ENCODE measurements at regions not wholly inside any gene's neighbourhood (a gene's known extent, or its start where the extent isn't known, plus 50 kb on each side); places are given as distances from the start of the nearest gene placed in this dataset.

DNA sequence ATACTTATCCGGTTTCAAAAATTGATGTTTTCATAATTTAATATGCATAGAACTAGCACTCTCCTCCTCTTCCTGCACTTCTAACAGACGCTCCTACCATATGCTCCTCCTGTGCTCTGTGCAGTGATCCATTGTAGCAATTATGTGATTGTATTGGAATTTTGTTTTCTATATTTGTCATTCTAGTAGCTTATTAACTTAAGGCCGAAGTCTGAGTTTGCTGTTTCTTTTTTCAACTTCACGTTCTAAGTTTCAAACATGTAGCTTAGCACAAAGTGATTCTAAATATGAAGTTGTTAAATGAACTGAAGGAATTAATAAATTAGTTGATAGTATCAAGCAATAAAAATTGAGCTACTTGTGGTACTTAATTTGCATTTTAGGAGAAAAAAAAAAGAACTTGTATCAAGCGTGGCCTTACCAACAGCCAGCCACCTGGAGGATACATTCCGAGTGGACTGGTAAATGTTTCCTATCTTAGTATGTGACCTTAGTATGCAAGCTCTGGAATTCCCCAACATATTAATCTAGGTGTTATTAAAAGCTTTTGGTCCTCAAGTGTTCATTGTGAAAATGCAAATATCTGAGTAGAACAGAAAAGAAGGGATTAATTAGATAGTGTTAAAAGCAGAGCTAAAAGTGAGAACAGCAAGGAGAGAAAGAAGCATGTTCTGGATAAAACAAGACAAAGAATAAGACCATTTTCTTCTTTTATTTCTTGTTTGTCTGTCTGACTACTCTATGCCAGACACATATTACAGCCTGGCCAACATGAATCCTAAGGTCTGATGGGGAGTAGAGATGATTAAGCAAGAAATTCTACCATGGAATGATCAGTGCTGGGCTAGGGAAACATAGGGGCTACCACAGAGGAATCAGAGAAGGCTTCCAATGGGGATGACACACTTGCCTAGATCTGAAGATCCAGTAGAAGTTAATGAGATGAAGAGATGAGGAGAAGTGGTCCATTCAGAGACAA lies 290.4 kb upstream of the MON1B start:
- H3K27ac Mint-ChIP-seq, result no peak overlapping the region
- no peaks in the 10 kb centered on the region for H3K36me3 Mint-ChIP-seq
- H3K4me1 Mint-ChIP-seq, result no peaks in the 10 kb centered on the region
- H3K4me3 Mint-ChIP-seq, result no peak overlapping the region
- POLR2A ChIA-PET, result no interaction called here
- peaks cover 0 to 14% (median 0%) of the 10 kb centered on the region in 9 donors for H3K9me3 Mint-ChIP-seq
- ATAC-seq, result no peak
- no peak for DNase-seq
- no peaks in the 10 kb centered on the region for H3K27me3 Mint-ChIP-seq

DNA sequence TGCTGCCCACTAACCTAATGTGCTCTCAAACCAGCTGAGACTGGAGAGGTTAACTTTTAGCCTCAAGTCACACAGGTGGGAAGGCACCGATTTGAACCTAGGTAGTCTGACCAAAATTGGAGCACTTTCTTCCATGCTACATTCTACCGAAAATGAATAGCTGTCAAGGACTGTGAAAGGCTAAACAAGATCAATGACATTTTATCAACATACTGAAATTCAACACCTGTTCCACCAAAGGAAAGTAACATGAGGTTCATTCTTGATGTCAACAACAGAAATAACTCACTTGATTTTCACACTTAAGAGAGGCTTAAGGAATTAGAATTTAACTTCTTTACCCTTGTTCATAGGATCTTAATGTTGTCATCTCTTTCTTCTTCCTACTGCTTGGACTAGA lies 284.4 kb upstream of the MON1B start:
- H3K4me1 Mint-ChIP-seq, result no peaks in the 10 kb centered on the region
- DNase-seq, result no peak
- H3K4me3 Mint-ChIP-seq, result no peak overlapping the region
- ATAC-seq, result no peak
- H3K27ac Mint-ChIP-seq, result no peak overlapping the region
- POLR2A ChIA-PET, result no interaction called here
- H3K36me3 Mint-ChIP-seq, result no peaks in the 10 kb centered on the region
- H3K27me3 Mint-ChIP-seq, result no peaks in the 10 kb centered on the region
- H3K9me3 Mint-ChIP-seq, result peaks cover 0 to 2% (median 0%) of the 10 kb centered on the region in 9 donors

DNA sequence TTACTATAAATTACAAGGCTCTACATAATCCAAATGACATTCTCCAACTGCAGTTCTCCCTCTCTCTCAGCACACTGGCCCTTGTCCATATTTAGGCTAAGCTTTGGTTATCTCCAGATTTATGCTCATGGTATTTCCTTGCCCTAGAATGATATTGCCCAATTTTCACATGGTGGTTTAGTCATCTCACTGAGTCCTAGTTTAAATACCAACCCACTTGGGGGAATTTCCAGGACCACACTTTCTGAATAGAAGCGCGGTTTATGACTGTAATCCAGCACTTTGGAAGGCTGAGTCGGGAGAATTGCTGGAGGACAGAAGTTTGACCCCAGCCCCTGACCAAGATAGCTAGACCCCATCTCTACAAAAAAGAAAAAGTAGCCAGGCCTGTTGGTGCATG lies 280.1 kb upstream of the MON1B start:
- POLR2A ChIA-PET, result no interaction called here

DNA sequence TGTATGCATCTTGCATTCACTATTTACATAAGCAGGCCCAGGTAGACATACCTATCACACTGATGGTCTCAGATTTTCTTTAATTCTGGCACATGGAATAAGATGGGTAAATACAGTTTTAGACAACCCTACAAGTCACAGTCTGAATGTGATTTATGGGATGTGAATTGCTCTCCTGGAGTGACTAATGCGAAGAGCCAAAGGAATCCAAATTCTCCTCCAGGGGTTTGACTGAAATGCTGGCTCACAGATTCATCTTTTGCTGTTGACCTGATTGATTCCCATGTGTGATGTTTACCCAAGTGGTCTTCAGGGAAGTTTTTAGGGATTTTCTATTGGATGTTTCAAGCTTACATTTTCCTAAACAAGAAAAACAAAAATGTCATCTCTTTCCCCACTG lies 277.9 kb upstream of the MON1B start:
- Mint-ChIP-seq H3K4me3 (no peak overlapping the region), H3K4me1 (no peaks in the 10 kb centered on the region), H3K27ac (no peak overlapping the region), H3K9me3 (peaks cover 0 to 12% (median 0%) of the 10 kb centered on the region in 9 donors), H3K27me3 (no peaks in the 10 kb centered on the region), H3K36me3 (no peaks in the 10 kb centered on the region)
- DNase-seq (no peak), ATAC-seq (no peak)
- POLR2A ChIA-PET, result no interaction called here

More for the DNA sequence above, 280.1 kb upstream of the MON1B start:
- Mint-ChIP-seq H3K4me1 (no peaks in the 10 kb centered on the region), H3K4me3 (no peak overlapping the region), H3K27ac (no peak overlapping the region), H3K36me3 (no peaks in the 10 kb centered on the region), H3K27me3 (no peaks in the 10 kb centered on the region), H3K9me3 (peaks cover 0 to 2% (median 0%) of the 10 kb centered on the region in 9 donors)
- DNase-seq (no peak), ATAC-seq (no peak)

DNA sequence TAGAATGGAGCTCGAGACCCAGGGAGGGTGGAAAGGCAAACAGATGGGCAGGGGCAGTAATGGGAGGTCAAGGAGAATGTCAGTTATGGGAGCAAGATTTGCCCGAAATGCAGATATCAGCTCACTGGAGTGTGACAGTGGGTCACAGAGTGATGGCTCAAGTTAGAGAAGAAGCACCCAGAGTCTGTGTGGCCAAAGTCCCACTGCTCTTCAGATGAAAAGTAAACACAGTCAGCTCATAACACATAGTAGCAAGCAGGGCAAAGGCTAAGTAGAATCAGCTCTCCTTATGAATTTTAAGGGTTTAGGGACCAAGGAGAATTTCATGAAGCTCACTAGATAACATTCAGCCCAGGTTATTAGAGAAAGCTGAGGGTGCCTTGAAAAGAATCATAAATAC lies 264.9 kb upstream of the MON1B start:
- POLR2A ChIA-PET, result no interaction called here
- ATAC-seq (no peak), DNase-seq (no peak)
- no peak overlapping the region for H3K27ac Mint-ChIP-seq
- H3K4me3 Mint-ChIP-seq, result no peak overlapping the region
- H3K9me3 Mint-ChIP-seq, result peaks cover 0 to 20% (median 4%) of the 10 kb centered on the region in 9 donors
- no peaks in the 10 kb centered on the region for H3K4me1 Mint-ChIP-seq
- H3K36me3 Mint-ChIP-seq, result no peaks in the 10 kb centered on the region
- H3K27me3 Mint-ChIP-seq, result no peaks in the 10 kb centered on the region

DNA sequence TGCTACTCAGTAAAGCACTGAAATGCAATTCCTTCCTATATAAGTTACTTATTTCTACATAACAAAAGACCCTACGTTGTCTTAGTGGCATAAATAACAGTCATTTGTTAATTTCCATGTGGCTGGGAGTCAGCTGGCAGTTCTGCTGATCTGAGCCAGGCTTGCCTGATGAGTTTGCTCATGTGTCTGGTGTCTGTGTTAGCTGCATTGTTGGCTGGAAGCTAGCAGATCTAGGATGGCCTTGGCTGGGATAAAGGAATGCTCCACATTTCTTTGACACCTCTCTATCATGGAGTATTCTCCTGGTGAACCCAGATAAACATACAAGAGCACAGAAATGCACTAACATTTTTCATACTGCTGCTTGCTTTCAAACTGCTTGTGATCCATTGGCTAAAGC lies 264.4 kb upstream of the MON1B start:
- Mint-ChIP-seq H3K9me3 (peaks cover 0 to 20% (median 4%) of the 10 kb centered on the region in 9 donors), H3K27ac (no peak overlapping the region), H3K36me3 (no peaks in the 10 kb centered on the region), H3K4me3 (no peak overlapping the region), H3K4me1 (no peaks in the 10 kb centered on the region), H3K27me3 (no peaks in the 10 kb centered on the region)
- no peak for ATAC-seq
- POLR2A ChIA-PET, result no interaction called here
- no peak for DNase-seq

DNA sequence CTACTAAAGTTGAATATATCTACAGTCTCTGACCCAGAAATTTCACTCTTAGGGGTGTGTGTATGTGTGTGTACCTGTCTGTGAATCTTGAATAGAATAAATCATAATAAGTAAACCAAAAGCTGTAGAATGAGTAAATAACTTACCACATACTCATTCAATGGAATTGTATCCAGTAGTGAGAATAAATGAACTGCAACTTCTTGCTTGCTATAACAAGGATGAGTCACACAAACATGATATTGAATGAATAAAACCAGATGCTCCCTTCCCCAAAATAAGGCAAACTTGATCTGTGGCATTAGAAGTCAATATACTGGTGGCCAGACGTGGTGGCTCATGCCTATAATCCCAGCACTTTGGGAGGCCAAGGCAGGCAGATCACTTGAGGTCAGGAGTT lies 259.8 kb upstream of the MON1B start:
- H3K4me3 Mint-ChIP-seq, result no peak overlapping the region
- peaks cover 0 to 19% (median 4%) of the 10 kb centered on the region in 9 donors for H3K9me3 Mint-ChIP-seq
- H3K27me3 Mint-ChIP-seq, result no peaks in the 10 kb centered on the region
- no peak overlapping the region for H3K27ac Mint-ChIP-seq
- no peak for DNase-seq
- H3K4me1 Mint-ChIP-seq, result no peaks in the 10 kb centered on the region
- no peaks in the 10 kb centered on the region for H3K36me3 Mint-ChIP-seq
- POLR2A ChIA-PET, result no interaction called here
- no peak for ATAC-seq

DNA sequence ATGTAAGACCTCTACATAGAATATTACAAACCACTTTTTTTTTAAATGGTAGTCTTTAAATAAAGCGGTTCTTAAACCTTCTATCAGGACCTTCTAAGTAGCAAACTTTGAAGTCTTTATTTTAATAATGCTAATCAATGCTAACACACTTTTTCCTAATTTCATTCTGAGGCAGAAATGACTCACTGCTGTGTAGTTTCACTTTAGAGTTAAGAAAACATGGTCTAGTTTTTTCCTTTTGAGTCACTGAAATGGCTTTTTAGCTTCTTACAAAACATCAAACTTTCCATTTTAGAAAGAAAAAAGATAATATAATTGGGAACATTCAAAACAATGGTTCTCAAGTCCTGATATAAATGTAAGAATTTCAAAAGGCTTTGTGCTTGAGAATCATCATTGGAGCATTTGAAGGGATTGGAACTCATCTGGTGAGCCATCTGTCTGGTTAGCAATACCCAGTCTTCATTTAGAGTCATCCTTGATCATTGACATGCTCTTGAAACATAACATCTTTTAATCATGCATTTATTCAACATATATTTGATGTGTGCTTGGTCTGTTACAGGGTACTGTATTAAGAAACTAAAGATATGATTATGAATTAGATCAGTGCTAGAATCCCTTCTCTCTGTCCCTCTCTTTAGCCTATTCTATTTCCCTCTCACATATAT lies 258.3 kb upstream of the MON1B start:
- H3K27me3 Mint-ChIP-seq, result no peaks in the 10 kb centered on the region
- no peak for ATAC-seq
- no peaks in the 10 kb centered on the region for H3K36me3 Mint-ChIP-seq
- no peak overlapping the region for H3K4me3 Mint-ChIP-seq
- H3K27ac Mint-ChIP-seq, result no peak overlapping the region
- POLR2A ChIA-PET, result no interaction called here
- H3K4me1 Mint-ChIP-seq, result no peaks in the 10 kb centered on the region
- DNase-seq, result no peak
- H3K9me3 Mint-ChIP-seq, result peaks cover 0 to 19% (median 4%) of the 10 kb centered on the region in 9 donors

DNA sequence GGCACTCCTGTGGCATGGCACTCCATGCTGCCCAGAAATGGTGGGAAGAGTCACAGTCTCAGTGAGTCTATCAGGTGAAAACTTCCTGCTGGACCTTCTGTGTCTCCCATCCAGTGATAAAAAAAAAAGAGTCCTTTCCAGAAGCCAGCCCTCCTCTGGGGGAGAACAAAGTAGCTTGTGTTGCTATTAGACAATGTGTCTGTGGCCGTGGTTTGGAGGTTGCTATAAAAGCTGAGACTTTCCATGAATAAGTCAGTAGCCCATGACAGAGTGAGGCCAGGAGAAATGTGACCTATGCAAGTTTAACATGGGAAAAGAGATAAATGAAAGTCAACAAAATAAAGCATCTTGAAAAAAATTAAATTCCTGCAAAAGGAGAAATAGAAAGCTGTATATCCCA lies 250.7 kb upstream of the MON1B start:
- POLR2A ChIA-PET, result no interaction called here
- DNase-seq (no peak), ATAC-seq (no peak)
- H3K4me3 Mint-ChIP-seq, result no peak overlapping the region
- H3K4me1 Mint-ChIP-seq, result no peaks in the 10 kb centered on the region
- no peak overlapping the region for H3K27ac Mint-ChIP-seq
- H3K9me3 Mint-ChIP-seq, result peaks cover 0 to 17% (median 4%) of the 10 kb centered on the region in 9 donors
- no peaks in the 10 kb centered on the region for H3K36me3 Mint-ChIP-seq
- peaks cover 0 to 3% (median 0%) of the 10 kb centered on the region in 5 donors for H3K27me3 Mint-ChIP-seq

DNA sequence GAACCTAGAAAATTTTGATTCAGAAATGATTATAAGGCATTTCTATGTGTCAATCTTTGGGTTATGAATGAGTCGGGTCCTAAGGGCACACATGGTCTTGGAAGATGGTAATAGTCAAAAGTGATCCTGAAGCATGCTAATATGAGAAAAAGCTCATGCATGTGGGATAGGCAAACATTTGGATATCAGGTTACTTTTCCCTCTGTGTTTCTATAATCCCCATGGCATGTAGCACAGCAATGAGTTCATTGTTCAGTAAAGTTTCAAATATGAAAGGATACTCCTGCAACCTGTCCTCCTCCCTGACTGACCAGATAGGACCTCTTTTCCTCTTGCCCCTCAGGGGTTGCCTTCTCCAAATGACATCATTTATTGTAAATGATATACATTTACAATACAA lies 249.9 kb upstream of the MON1B start:
- ATAC-seq (no peak), DNase-seq (no peak)
- peaks cover 0 to 14% (median 4%) of the 10 kb centered on the region in 9 donors for H3K9me3 Mint-ChIP-seq
- H3K36me3 Mint-ChIP-seq, result no peaks in the 10 kb centered on the region
- POLR2A ChIA-PET, result no interaction called here
- H3K27me3 Mint-ChIP-seq, result peaks cover 0 to 3% (median 0%) of the 10 kb centered on the region in 5 donors
- H3K4me3 Mint-ChIP-seq, result no peak overlapping the region
- H3K4me1 Mint-ChIP-seq, result no peaks in the 10 kb centered on the region
- H3K27ac Mint-ChIP-seq, result no peak overlapping the region

DNA sequence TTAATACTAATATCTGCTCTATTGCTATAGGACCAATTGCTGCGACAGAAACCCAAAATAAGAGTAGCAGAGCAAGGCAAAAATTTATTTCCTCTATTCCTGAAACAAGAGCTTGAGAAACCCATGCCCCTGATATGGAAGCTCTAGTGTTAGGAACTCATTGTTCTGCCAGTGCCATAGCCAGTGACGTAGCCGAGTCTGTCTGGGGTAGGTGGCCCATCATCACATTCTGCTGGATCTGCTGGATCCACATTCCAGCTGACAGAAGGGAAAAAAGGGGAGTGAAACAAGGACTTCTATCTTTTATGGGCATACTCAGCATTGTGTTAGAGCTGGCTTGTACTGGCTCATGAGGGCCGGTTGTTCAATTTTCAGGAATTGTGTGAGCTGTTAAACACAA lies 248.9 kb upstream of the MON1B start:
- no peak for ATAC-seq
- H3K9me3 Mint-ChIP-seq, result peaks cover 0 to 14% (median 4%) of the 10 kb centered on the region in 9 donors
- H3K27ac Mint-ChIP-seq, result no peak overlapping the region
- peaks cover 0 to 3% (median 0%) of the 10 kb centered on the region in 5 donors for H3K27me3 Mint-ChIP-seq
- no peaks in the 10 kb centered on the region for H3K36me3 Mint-ChIP-seq
- no peak for DNase-seq
- POLR2A ChIA-PET, result no interaction called here
- H3K4me1 Mint-ChIP-seq, result no peaks in the 10 kb centered on the region
- no peak overlapping the region for H3K4me3 Mint-ChIP-seq

DNA sequence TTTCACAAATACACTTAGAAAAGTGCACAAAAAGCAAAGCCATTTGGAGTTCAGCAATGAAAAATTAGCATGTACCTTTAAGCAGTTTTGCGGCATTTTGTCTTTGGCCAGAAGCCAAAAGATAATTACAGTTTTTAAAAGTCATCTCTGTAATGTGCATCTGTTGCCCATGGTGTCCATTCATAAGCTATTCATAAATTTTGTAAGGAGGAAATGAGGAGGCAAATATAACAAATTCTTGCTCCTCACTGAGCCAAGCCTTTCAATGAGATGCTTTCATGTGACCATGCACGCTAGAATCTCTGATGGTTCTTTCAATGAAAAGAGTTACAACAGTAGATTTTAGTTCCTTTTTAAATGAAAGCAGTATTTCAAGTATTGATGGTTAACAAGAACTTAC lies 247.1 kb upstream of the MON1B start:
- Mint-ChIP-seq H3K9me3 (peaks cover 0 to 21% (median 9%) of the 10 kb centered on the region in 9 donors), H3K4me3 (no peak overlapping the region), H3K27ac (no peak overlapping the region), H3K36me3 (no peaks in the 10 kb centered on the region), H3K27me3 (peaks cover 0 to 3% (median 0%) of the 10 kb centered on the region in 5 donors), H3K4me1 (no peaks in the 10 kb centered on the region)
- POLR2A ChIA-PET, result no interaction called here
- DNase-seq (no peak), ATAC-seq (no peak)

DNA sequence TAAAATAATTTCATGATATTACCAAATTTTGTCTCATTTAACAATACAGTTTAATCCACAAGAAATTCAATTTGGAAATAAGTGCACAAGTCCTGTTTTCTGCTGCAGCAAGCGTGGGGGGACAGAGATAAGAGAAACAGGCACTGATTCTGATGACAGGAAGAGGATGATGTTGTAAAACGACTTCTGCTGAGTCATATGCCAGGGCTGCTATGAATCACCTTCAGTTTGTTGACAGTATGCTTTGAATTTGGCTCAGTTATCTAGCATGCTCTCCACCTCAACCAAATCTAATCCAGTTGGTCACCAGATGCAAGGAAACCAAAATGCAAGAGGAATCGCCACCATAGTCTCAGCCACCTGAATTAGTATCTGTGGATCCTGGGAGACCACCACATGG lies 244.1 kb upstream of the MON1B start:
- Mint-ChIP-seq H3K4me1 (no peaks in the 10 kb centered on the region), H3K27me3 (peaks cover 0 to 6% (median 0%) of the 10 kb centered on the region in 5 donors), H3K9me3 (peaks cover 0 to 46% (median 18%) of the 10 kb centered on the region in 9 donors), H3K36me3 (peaks cover 0 to 5% (median 2%) of the 10 kb centered on the region in 3 donors), H3K4me3 (no peak overlapping the region), H3K27ac (no peak overlapping the region)
- DNase-seq, result no peak
- POLR2A ChIA-PET, result no interaction called here
- ATAC-seq, result no peak
